HEK293T (cell line): ENCODE measurements at regions not wholly inside any gene's neighbourhood (a gene's known extent, or its start where the extent isn't known, plus 50 kb on each side); places are given as distances from the start of the nearest gene placed in this dataset.

Source experiments
- CTCF ChIA-PET: fragments of 350-600 bp; formaldehyde crosslinking; extraction: SDS; loops from one replicate; lab custom pipeline; 2021; ENCODE audit warnings: antibody characterized with exemption, inconsistent platforms; lab: Yijun Ruan, JAX
- POLR2A ChIA-PET: fragments of 350-600 bp; formaldehyde crosslinking; extraction: SDS; loops from one replicate; lab custom pipeline; 2020; ENCODE audit warnings: antibody characterized with exemption, inconsistent platforms; lab: Yijun Ruan, JAX
- DNase-seq: peaks from one replicate; pipeline ENCODE4 v3.0.0; 2012; ENCODE audit warnings: mixed read lengths; ENCODE audit errors: extremely low spot score
- ARNT ChIP-seq: fragments of 450-650 bp; IDR thresholded peaks from 2 replicates; pipeline ENCODE4 v1.6.1; 2017; ENCODE audit warnings: mild to moderate bottlenecking
- BHLHE40 ChIP-seq: fragments of 450-650 bp; IDR thresholded peaks from 2 replicates; pipeline ENCODE4 v1.6.1; 2016; ENCODE audit warnings: mild to moderate bottlenecking, moderate library complexity, borderline replicate concordance
- CTBP1 ChIP-seq: fragments of 450-650 bp; IDR thresholded peaks from 2 replicates; pipeline ENCODE4 v1.6.1; 2016; ENCODE audit warnings: borderline replicate concordance
- ELF4 ChIP-seq: fragments of 450-650 bp; IDR thresholded peaks from 2 replicates; pipeline ENCODE4 v1.6.1; 2017; ENCODE audit warnings: antibody characterized with exemption
- FOXA1 ChIP-seq: fragments of 450-650 bp; IDR thresholded peaks from 2 replicates; pipeline ENCODE4 v1.6.1; 2016; ENCODE audit warnings: mild to moderate bottlenecking
- FOXK2 ChIP-seq: fragments of 450-650 bp; IDR thresholded peaks from 2 replicates; pipeline ENCODE4 v1.6.1; 2016; ENCODE audit warnings: mild to moderate bottlenecking
- FOXM1 ChIP-seq: fragments of 450-650 bp; IDR thresholded peaks from 2 replicates; pipeline ENCODE4 v1.6.1; 2017; ENCODE audit warnings: mild to moderate bottlenecking, borderline replicate concordance
- HDGF ChIP-seq: fragments of 450-650 bp; IDR thresholded peaks from 2 replicates; pipeline ENCODE4 v1.6.1; 2017; ENCODE audit warnings: antibody characterized with exemption, borderline replicate concordance
- L3MBTL2 ChIP-seq: fragments of 450-650 bp; conservative IDR thresholded peaks from 2 replicates; pipeline ENCODE4 v1.6.1; 2016; ENCODE audit warnings: mild to moderate bottlenecking
- LEF1 ChIP-seq: fragments of 450-650 bp; IDR thresholded peaks from 2 replicates; pipeline ENCODE4 v1.6.1; 2017; ENCODE audit warnings: mild to moderate bottlenecking, borderline replicate concordance
- NFRKB ChIP-seq: fragments of 450-650 bp; IDR thresholded peaks from 2 replicates; pipeline ENCODE4 v1.6.1; 2016; ENCODE audit warnings: mild to moderate bottlenecking, moderate library complexity
- SP1 ChIP-seq: fragments of 450-650 bp; IDR thresholded peaks from 2 replicates; pipeline ENCODE4 v1.6.1; 2017
- SUZ12 ChIP-seq: fragments of 450-650 bp; IDR thresholded peaks from 2 replicates; pipeline ENCODE4 v1.6.1; 2016; ENCODE audit warnings: mild to moderate bottlenecking
- TARDBP ChIP-seq: fragments of 450-650 bp; IDR thresholded peaks from 2 replicates; pipeline ENCODE4 v1.6.1; 2016
- ZNF384 ChIP-seq: fragments of 450-650 bp; IDR thresholded peaks from 2 replicates; pipeline ENCODE4 v1.6.1; 2016
- TF ChIP-seq, protein P1 (sequence below): fragments of 450-650 bp; IDR thresholded peaks from 2 replicates; pipeline ENCODE4 v1.6.1; 2016

GRCh38 chr9:28692012-28692411 is 1118.7 kb upstream of the C9orf72 start:
- no peak for DNase-seq
- CTCF ChIA-PET, result no interaction called here
- no peak for TF ChIP-seq ARNT
- TF ChIP-seq FOXA1, result no peak
- TF ChIP-seq ZNF384, result no peak
- no peak for TF ChIP-seq NFRKB
- no peak for TF ChIP-seq L3MBTL2
- TF ChIP-seq FOXM1, result no peak
- TF ChIP-seq CTBP1, result no peak
- no peak for TF ChIP-seq SUZ12
- no peak for TF ChIP-seq FOXK2
- TF ChIP-seq, protein P1, sequence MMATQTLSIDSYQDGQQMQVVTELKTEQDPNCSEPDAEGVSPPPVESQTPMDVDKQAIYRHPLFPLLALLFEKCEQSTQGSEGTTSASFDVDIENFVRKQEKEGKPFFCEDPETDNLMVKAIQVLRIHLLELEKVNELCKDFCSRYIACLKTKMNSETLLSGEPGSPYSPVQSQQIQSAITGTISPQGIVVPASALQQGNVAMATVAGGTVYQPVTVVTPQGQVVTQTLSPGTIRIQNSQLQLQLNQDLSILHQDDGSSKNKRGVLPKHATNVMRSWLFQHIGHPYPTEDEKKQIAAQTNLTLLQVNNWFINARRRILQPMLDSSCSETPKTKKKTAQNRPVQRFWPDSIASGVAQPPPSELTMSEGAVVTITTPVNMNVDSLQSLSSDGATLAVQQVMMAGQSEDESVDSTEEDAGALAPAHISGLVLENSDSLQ, result no peak
- no peak for TF ChIP-seq BHLHE40
- no peak for TF ChIP-seq SP1
- TF ChIP-seq TARDBP, result no peak
- POLR2A ChIA-PET, result no interaction called here

DNA sequence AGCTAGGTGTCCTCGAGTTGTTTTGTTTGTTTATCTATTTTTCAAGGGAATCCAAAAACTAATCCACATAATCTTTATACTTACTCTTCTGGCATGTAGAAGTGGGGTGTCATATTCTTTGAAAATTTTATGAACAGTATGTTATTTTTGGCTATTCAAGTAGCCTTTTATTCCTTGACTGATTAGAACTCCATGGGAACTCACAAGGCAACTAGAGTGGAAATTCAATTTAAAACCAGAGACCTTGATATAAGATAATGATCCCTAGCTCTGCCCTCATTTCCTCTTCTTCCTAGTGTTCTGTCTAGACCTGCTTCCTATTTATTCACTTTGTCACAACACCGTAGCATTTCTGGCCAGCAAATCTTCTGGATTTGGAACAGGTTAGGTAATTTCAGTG is 1123.7 kb upstream of the C9orf72 start:
- no peak for DNase-seq
- CTCF ChIA-PET, result no interaction called here

DNA sequence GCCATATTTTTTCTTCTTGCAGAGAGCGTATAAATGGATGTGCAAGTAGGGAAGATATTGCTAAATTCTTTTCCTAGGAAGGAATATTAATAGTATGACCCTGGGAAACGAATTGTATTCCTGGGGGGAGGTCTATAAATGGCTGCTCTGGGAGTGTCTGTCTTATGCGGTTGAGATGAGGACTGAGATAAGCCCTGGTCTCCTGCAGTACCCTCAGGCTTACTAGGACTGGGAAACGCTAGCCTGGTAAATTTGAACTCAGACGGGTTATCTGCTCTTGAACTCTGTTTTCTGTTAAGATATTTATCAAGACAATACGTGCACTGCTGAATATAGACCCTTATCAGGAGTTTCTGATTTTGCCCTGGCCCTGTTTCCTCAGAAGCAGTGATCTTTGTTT is 1126.4 kb upstream of the C9orf72 start:
- TF ChIP-seq BHLHE40 (no peak), HDGF (no peak), ELF4 (no peak), ZNF384 (no peak), SUZ12 (no peak)
- TF ChIP-seq, protein P1, result no peak
- ChIA-PET CTCF (no interaction called here), POLR2A (no interaction called here)
- no peak for DNase-seq

More for the DNA sequence above, 1123.7 kb upstream of the C9orf72 start:
- TF ChIP-seq FOXA1, result no peak
- no peak for TF ChIP-seq SP1
- TF ChIP-seq HDGF, result no peak
- TF ChIP-seq, protein P1, result no peak
- no peak for TF ChIP-seq L3MBTL2
- TF ChIP-seq CTBP1, result no peak
- TF ChIP-seq NFRKB, result no peak
- no peak for TF ChIP-seq ZNF384
- no peak for TF ChIP-seq TARDBP
- no peak for TF ChIP-seq ELF4
- no peak for TF ChIP-seq FOXM1
- TF ChIP-seq FOXK2, result no peak
- no peak for TF ChIP-seq ARNT
- TF ChIP-seq BHLHE40, result no peak
- TF ChIP-seq LEF1, result no peak
- TF ChIP-seq SUZ12, result no peak
- POLR2A ChIA-PET, result no interaction called here

DNA sequence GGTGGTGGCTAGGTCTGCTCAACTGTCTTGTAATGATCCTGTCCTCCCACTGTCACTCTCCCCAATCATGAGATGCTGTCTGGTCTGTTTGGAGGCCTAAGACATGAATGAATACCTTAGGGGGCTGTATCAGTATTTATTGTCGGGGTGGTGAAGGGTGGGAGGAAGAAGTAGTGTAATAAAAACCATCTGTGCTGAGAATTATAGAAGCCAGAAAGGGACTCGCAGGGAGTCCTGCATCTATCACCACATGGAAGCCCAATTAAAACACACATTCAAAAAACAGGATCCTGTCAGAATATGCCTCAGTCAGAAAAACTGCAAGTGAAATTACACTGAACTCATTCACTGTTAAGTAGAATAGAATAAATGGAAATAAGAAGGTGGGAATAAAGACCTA is 1134.3 kb upstream of the C9orf72 start:
- ChIA-PET CTCF (no interaction called here), POLR2A (no interaction called here)
- no peak for TF ChIP-seq SP1
- no peak for TF ChIP-seq FOXA1
- TF ChIP-seq NFRKB, result no peak
- no peak for DNase-seq

GRCh38 chr9:28714188-28714587 is 1140.9 kb upstream of the C9orf72 start:
- ChIA-PET POLR2A (no interaction called here), CTCF (no interaction called here)
- TF ChIP-seq ARNT (no peak), FOXA1 (no peak), TARDBP (no peak), FOXK2 (no peak), LEF1 (no peak), ZNF384 (no peak), SP1 (no peak), FOXM1 (no peak), L3MBTL2 (no peak), NFRKB (no peak), BHLHE40 (no peak), HDGF (no peak), ELF4 (no peak), SUZ12 (no peak), CTBP1 (no peak)
- TF ChIP-seq, protein P1, result no peak
- no peak for DNase-seq

DNA sequence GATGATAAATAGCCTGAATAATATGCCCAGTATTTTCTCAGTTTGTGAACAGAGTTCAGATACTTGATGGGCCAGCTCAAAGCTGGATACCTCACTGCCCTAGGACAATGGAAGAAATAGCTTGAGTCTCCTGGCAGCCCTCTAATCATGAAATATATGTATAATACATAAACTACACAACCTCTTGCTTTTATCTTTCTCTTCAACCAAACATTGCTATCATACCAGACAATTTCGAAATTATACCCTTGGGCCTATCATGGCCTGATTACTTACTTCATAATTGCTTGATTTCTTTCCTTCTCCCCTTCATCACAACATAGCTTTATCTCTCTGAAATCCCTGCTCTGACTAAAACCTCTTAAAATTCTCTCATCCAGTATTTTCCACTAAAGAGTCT is 1144.9 kb upstream of the C9orf72 start:
- TF ChIP-seq SUZ12 (no peak), BHLHE40 (no peak), NFRKB (no peak), CTBP1 (no peak), FOXM1 (no peak)
- TF ChIP-seq, protein P1, result no peak
- CTCF ChIA-PET, result no interaction called here
- POLR2A ChIA-PET, result no interaction called here
- DNase-seq, result no peak
